Endodermal cell (in vitro differentiated cells): ENCODE measurements at regions not wholly inside any gene's neighbourhood (a gene's known extent, or its start where the extent isn't known, plus 50 kb on each side); places are given as distances from the start of the nearest gene placed in this dataset.

Experiments used
- DNase-seq: peaks from one replicate; pipeline ENCODE4 v3.0.0-alpha.2; 2017
- H3K27ac ChIP-seq: 2 replicates; pipeline ENCODE4 v1.5.1; 2013; ENCODE audit warnings: mild to moderate bottlenecking, low read depth, low read length, moderate library complexity
- H3K27me3 ChIP-seq: 2 replicates; pipeline ENCODE4 v1.6.1; 2013; ENCODE audit warnings: mild to moderate bottlenecking, low read length, moderate library complexity; ENCODE audit not compliant: insufficient read depth, control insufficient read depth, poor library complexity, severe bottlenecking
- H3K36me3 ChIP-seq: 2 replicates; pipeline ENCODE4 v1.7.0; 2013; ENCODE audit warnings: mild to moderate bottlenecking, low read length, moderate library complexity; ENCODE audit not compliant: control insufficient read depth, insufficient read depth
- H3K4me1 ChIP-seq: one replicate; pipeline ENCODE4 v1.7.0; 2013; ENCODE audit warnings: low read length; ENCODE audit not compliant: control insufficient read depth, insufficient read depth
- H3K4me3 ChIP-seq: 2 replicates; pipeline ENCODE4 v1.5.1; 2013; ENCODE audit warnings: mild to moderate bottlenecking, low read length, moderate library complexity
- H3K9ac ChIP-seq: 2 replicates; pipeline ENCODE4 v1.6.1; 2013; ENCODE audit warnings: mild to moderate bottlenecking, low read length, moderate library complexity; ENCODE audit not compliant: poor library complexity, severe bottlenecking; ENCODE audit errors: extremely low read depth
- H3K9me3 ChIP-seq: 2 replicates; pipeline ENCODE4 v1.6.1; 2013; ENCODE audit warnings: mild to moderate bottlenecking, low read length, moderate library complexity; ENCODE audit not compliant: control insufficient read depth
- H3K27ac Mint-ChIP-seq: 2 replicates; pipeline ENCODE4 v1.8.0; 2020; ENCODE audit warnings: mixed read lengths
- H3K27me3 Mint-ChIP-seq: 2 replicates; pipeline ENCODE4 v1.8.0; 2021; ENCODE audit warnings: mild to moderate bottlenecking, mixed read lengths; ENCODE audit not compliant: insufficient read depth
- H3K36me3 Mint-ChIP-seq: 2 replicates; pipeline ENCODE4 v1.8.0; 2020; ENCODE audit warnings: low read depth, mixed read lengths
- H3K4me1 Mint-ChIP-seq: 2 replicates; pipeline ENCODE4 v1.8.0; 2020; ENCODE audit warnings: mixed read lengths
- H3K4me3 Mint-ChIP-seq: 2 replicates; pipeline ENCODE4 v1.8.0; 2020; ENCODE audit warnings: mild to moderate bottlenecking, moderate library complexity, mixed read lengths
- H3K9me3 Mint-ChIP-seq: 2 replicates; pipeline ENCODE4 v1.8.0; 2020; ENCODE audit warnings: mild to moderate bottlenecking, mixed read lengths
- CTCF ChIP-seq: fragments of 200-600 bp; sonication (generic); conservative IDR thresholded peaks from 2 replicates; pipeline ENCODE4 v1.5.0; 2021; ENCODE audit warnings: antibody characterized with exemption, mild to moderate bottlenecking
- WGBS, 2 experiments: methylation state at CpG; one replicate each; pipeline versions ENCODE4 v1.1.5 to v1.1.7; 2013; ENCODE audit warnings: missing lambda C conversion rate in 2 of 2, mixed read lengths in 1 of 2; ENCODE audit not compliant: insufficient coverage in 1 of 2, insufficient read length in 1 of 2; 5-methylcytosine and 5-hydroxymethylcytosine counted together

- no peak overlapping the region for H3K27ac ChIP-seq
- H3K9ac ChIP-seq, result no peak overlapping the region
- H3K9me3 ChIP-seq, result no peaks in the 10 kb centered on the region
- no peak overlapping the region for H3K27ac Mint-ChIP-seq
- H3K36me3 ChIP-seq, result no peaks in the 10 kb centered on the region
- no peak overlapping the region for H3K4me3 Mint-ChIP-seq
- H3K4me1 ChIP-seq, result no peaks in the 10 kb centered on the region
- H3K4me3 ChIP-seq, result no peak overlapping the region
- H3K9me3 Mint-ChIP-seq, result no peaks in the 10 kb centered on the region
- H3K36me3 Mint-ChIP-seq, result no peaks in the 10 kb centered on the region
- no peak for TF ChIP-seq CTCF
- 20 to 89% methylated on average over 1 to 5 of the region's 5 CpGs for whole genome bisulfite sequencing, 2 experiments
- H3K27me3 Mint-ChIP-seq, result no peaks in the 10 kb centered on the region
- H3K27me3 ChIP-seq, result no peaks in the 10 kb centered on the region
- DNase-seq, result no peak
- no peaks in the 10 kb centered on the region for H3K4me1 Mint-ChIP-seq
Measured at GRCh38 chr22:49133541-49133940, 694.1 kb downstream of the BRD1 start.

- 95 to 96% methylated on average over 8 to 9 of the region's 9 CpGs for WGBS, 2 experiments
- no peak for TF ChIP-seq CTCF
- DNase-seq, result no peak
Measured at GRCh38 chr22:49132009-49132408, 695.7 kb downstream of the BRD1 start.

GRCh38 chr22:49129736-49130135, 697.9 kb downstream of the BRD1 start:
- Mint-ChIP-seq H3K27me3 (no peaks in the 10 kb centered on the region), H3K27ac (no peak overlapping the region), H3K36me3 (no peaks in the 10 kb centered on the region), H3K4me1 (no peaks in the 10 kb centered on the region), H3K9me3 (no peaks in the 10 kb centered on the region), H3K4me3 (no peak overlapping the region)
- Histone ChIP-seq H3K9ac (no peak overlapping the region), H3K9me3 (no peaks in the 10 kb centered on the region), H3K4me3 (no peak overlapping the region), H3K27me3 (no peaks in the 10 kb centered on the region), H3K27ac (no peak overlapping the region), H3K36me3 (no peaks in the 10 kb centered on the region), H3K4me1 (no peaks in the 10 kb centered on the region)
- TF ChIP-seq CTCF, result no peak
- WGBS, 2 experiments, result 97 to 99% methylated on average over 9 of the region's 9 CpGs
- no peak for DNase-seq

More at GRCh38 chr22:49132009-49132408, 695.7 kb downstream of the BRD1 start:
- Histone ChIP-seq H3K4me3 (no peak overlapping the region), H3K27me3 (no peaks in the 10 kb centered on the region), H3K36me3 (no peaks in the 10 kb centered on the region), H3K9ac (no peak overlapping the region), H3K9me3 (no peaks in the 10 kb centered on the region), H3K4me1 (no peaks in the 10 kb centered on the region), H3K27ac (no peak overlapping the region)
- no peak overlapping the region for H3K4me3 Mint-ChIP-seq
- no peaks in the 10 kb centered on the region for H3K27me3 Mint-ChIP-seq
- no peaks in the 10 kb centered on the region for H3K4me1 Mint-ChIP-seq
- no peaks in the 10 kb centered on the region for H3K9me3 Mint-ChIP-seq
- no peaks in the 10 kb centered on the region for H3K36me3 Mint-ChIP-seq
- H3K27ac Mint-ChIP-seq, result no peak overlapping the region
